Ovary (tissue), 3 donors: ENCODE measurements at regions not wholly inside any gene's neighbourhood (a gene's known extent, or its start where the extent isn't known, plus 50 kb on each side); places are given as distances from the start of the nearest gene placed in this dataset.

ENCODE experiments used
- EP300 ChIP-seq: sonication (generic); formaldehyde crosslinking; IDR thresholded peaks from one replicate; pipeline ENCODE4 v1.6.1; 2017; ENCODE audit warnings: antibody characterized with exemption
- POLR2A ChIP-seq: fragments of 450-650 bp; IDR thresholded peaks from one replicate; pipeline ENCODE4 v1.6.1; 2017; ENCODE audit warnings: antibody characterized with exemption, mild to moderate bottlenecking, moderate library complexity
- TF ChIP-seq, protein P1 (sequence below), 3 donors: fragments of 450-650 bp in 2 of 3; fragments of 200-600 bp in 1 of 3; IDR thresholded peaks; one replicate each; pipeline versions ENCODE4 v1.5.1 to v1.8.0; 2016 to 2022; ENCODE audit warnings: antibody characterized with exemption in 3 of 3, mild to moderate bottlenecking in 1 of 3
- donor health status: DM: no; HTN: no; CAD: no.

DNA sequence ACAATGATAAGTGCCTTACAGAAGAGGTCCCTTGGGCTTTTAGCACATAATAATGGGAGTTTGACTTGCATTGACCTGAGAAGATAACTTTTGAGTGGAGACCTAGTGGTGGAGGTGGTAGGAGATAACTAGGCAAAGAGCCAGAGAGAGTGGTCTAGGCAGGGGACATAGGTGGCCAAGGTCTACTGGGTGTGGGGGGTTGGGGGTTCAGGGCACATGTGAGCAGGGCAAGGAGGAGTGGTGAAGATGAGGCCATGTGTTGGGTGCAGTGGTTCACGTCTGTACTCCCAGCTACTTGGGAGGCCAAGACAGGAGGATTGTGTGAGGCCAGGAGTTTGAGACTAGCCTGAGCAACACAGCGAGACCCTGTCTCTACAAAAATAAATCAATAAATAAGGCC lies 74.3 kb upstream of the CTNNBL1 start:
- TF ChIP-seq, protein P1, sequence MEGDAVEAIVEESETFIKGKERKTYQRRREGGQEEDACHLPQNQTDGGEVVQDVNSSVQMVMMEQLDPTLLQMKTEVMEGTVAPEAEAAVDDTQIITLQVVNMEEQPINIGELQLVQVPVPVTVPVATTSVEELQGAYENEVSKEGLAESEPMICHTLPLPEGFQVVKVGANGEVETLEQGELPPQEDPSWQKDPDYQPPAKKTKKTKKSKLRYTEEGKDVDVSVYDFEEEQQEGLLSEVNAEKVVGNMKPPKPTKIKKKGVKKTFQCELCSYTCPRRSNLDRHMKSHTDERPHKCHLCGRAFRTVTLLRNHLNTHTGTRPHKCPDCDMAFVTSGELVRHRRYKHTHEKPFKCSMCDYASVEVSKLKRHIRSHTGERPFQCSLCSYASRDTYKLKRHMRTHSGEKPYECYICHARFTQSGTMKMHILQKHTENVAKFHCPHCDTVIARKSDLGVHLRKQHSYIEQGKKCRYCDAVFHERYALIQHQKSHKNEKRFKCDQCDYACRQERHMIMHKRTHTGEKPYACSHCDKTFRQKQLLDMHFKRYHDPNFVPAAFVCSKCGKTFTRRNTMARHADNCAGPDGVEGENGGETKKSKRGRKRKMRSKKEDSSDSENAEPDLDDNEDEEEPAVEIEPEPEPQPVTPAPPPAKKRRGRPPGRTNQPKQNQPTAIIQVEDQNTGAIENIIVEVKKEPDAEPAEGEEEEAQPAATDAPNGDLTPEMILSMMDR (IDR thresholded peaks at IDR 0.05): no peak
- TF ChIP-seq POLR2A: no peak
- TF ChIP-seq EP300: no peak
